Liver (tissue), 3 donors: ENCODE measurements at regions not wholly inside any gene's neighbourhood (a gene's known extent, or its start where the extent isn't known, plus 50 kb on each side); places are given as distances from the start of the nearest gene placed in this dataset.

Experiments
- ATF3 ChIP-seq: IDR thresholded peaks from 2 replicates; pipeline ENCODE4 v1.6.1; 2016; ENCODE audit warnings: antibody characterized with exemption
- CTCF ChIP-seq: fragments of 150-350 bp; IDR thresholded peaks from 2 replicates; pipeline ENCODE4 v1.5.1; 2017; ENCODE audit warnings: improper control_type of control experiment, low read depth, low read length; ENCODE audit not compliant: missing input control
- HNF4A ChIP-seq, 2 donors: conservative IDR thresholded peaks; 2 replicates each; pipeline ENCODE4 v1.6.1; 2016; ENCODE audit warnings: antibody characterized with exemption in 2 of 2, mild to moderate bottlenecking in 2 of 2
- TAF1 ChIP-seq: conservative IDR thresholded peaks from 2 replicates; pipeline ENCODE4 v1.6.1; 2016; ENCODE audit warnings: antibody characterized with exemption, mild to moderate bottlenecking
- donor health status: healthy.
- donor health status: healthy.

- TF ChIP-seq TAF1 (no peak), CTCF (no peak), ATF3 (no peak), HNF4A (conservative IDR thresholded peaks at IDR 0.05) (no peak)
Observed at GRCh38 chr5:89421035-89421434, 538.1 kb upstream of the MEF2C start.
